Muscle of leg (tissue), 3 donors: ENCODE measurements at regions not wholly inside any gene's neighbourhood (a gene's known extent, or its start where the extent isn't known, plus 50 kb on each side); places are given as distances from the start of the nearest gene placed in this dataset.

ENCODE experiments used
- DNase-seq: peaks from one replicate; pipeline ENCODE4 v3.0.0; 2013
- H3K27ac ChIP-seq: one replicate; pipeline ENCODE4 v1.5.1; 2013; ENCODE audit warnings: mild to moderate bottlenecking, low read length, control low read depth
- H3K27me3 ChIP-seq: one replicate; pipeline ENCODE4 v1.6.1; 2013; ENCODE audit warnings: low read length; ENCODE audit not compliant: control insufficient read depth, insufficient read depth
- H3K36me3 ChIP-seq: one replicate; pipeline ENCODE4 v1.6.1; 2013; ENCODE audit warnings: low read length; ENCODE audit not compliant: control insufficient read depth, insufficient read depth
- H3K4me1 ChIP-seq: one replicate; pipeline ENCODE4 v1.6.1; 2013; ENCODE audit warnings: low read length; ENCODE audit not compliant: control insufficient read depth, insufficient read depth
- H3K4me3 ChIP-seq: one replicate; pipeline ENCODE4 v1.5.1; 2013; ENCODE audit warnings: low read length, control low read depth
- H3K9me3 ChIP-seq: replicated peaks from 2 replicates; pipeline ENCODE4 v1.6.1; 2013; ENCODE audit warnings: low read depth, low read length; ENCODE audit not compliant: control insufficient read depth
- WGBS: methylation state at CpG from one replicate; pipeline ENCODE4 v1.1.5; 2013; ENCODE audit warnings: missing lambda C conversion rate; ENCODE audit not compliant: insufficient coverage; 5-methylcytosine and 5-hydroxymethylcytosine counted together

- Histone ChIP-seq H3K4me3 (no peak overlapping the region), H3K36me3 (no peaks in the 10 kb centered on the region), H3K27ac (no peak overlapping the region), H3K4me1 (no peaks in the 10 kb centered on the region), H3K9me3 (no peaks in the 10 kb centered on the region), H3K27me3 (no peaks in the 10 kb centered on the region)
- WGBS = 57% methylated on average over 1 of the region's 3 CpGs
- DNase-seq = no peak
These were observed 217.0 kb upstream of the ADARB2 start for GRCh38 chr10:1954300-1954699.

GRCh38 chr10:1952126-1953095 is 215.1 kb upstream of the ADARB2 start:
- Histone ChIP-seq H3K36me3 (no peaks in the 10 kb centered on the region), H3K27ac (no peak overlapping the region), H3K4me1 (no peaks in the 10 kb centered on the region), H3K4me3 (no peak overlapping the region), H3K27me3 (no peaks in the 10 kb centered on the region), H3K9me3 (no peaks in the 10 kb centered on the region)
- DNase-seq = no peak
- 93% methylated on average over 55 of the region's 55 CpGs for WGBS

DNA sequence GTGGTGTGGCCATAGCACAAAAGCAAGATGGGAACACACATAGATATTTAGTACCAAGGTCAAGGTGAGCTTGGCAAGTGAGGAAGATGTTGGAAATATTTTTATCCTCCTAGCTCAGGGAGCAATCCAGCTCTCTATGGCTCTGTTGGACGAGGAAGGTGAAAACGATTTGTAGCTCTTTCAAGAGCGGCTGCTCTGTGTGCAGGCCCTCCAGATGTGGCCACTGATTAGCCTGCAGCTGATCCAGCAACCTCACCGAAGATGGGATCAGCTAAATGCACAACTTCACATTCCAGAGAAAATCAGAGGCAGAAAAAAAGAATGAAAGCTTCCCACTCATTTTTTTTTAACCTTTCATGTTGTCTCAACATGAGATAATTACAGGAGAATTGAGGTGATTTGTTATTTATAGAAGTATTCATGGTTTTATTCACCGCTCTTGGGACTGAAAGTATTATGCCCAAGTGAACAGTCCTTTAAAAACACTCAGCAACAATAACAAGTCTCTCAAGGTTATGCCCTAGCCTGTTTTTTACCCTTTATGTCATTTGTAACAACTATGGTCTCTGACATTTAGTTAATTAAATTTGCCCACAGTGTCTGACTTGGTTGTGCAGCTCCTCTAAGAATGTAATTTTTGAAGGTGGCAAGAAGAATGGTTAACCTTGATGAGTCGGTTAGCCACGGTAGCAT is 213.6 kb upstream of the ADARB2 start:
- no peak overlapping the region for H3K4me3 ChIP-seq
- WGBS = 64% methylated on average over 3 of the region's 7 CpGs
- no peaks in the 10 kb centered on the region for H3K27me3 ChIP-seq
- no peak for DNase-seq
- H3K4me1 ChIP-seq = no peaks in the 10 kb centered on the region
- H3K36me3 ChIP-seq = no peaks in the 10 kb centered on the region
- no peak overlapping the region for H3K27ac ChIP-seq
- no peaks in the 10 kb centered on the region for H3K9me3 ChIP-seq

DNA sequence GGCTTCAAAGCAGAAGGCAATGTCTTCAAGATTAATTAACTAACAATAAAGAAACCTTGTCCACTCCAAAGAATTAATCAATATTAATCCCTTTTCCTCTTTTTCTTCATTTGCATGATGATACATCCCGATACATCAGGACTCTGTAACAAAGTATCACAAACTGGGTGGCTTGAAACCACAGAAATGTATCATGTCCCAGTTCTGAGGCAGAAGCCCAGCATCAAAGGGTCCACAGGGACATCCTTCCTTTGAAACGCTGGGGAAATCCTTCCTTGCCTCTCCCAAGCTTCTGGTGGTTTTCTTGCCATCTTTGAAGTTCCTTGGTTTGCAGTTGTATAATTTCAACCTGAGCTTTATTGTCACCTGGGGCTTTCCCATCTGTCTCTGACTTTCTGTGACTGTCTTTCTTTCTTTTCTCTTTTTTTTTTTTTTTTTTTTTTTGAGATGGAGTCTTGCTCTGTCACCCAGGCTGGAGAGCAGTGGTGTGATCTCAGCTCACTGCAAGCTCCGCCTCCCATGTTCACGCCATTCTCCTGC is 210.2 kb upstream of the ADARB2 start:
- H3K27ac ChIP-seq = no peak overlapping the region
- H3K27me3 ChIP-seq = no peaks in the 10 kb centered on the region
- no peak overlapping the region for H3K4me3 ChIP-seq
- no peaks in the 10 kb centered on the region for H3K4me1 ChIP-seq
- H3K9me3 ChIP-seq = no peaks in the 10 kb centered on the region
- 100% methylated on average over 1 of the region's 4 CpGs for WGBS
- DNase-seq = no peak
- H3K36me3 ChIP-seq = no peaks in the 10 kb centered on the region

DNA sequence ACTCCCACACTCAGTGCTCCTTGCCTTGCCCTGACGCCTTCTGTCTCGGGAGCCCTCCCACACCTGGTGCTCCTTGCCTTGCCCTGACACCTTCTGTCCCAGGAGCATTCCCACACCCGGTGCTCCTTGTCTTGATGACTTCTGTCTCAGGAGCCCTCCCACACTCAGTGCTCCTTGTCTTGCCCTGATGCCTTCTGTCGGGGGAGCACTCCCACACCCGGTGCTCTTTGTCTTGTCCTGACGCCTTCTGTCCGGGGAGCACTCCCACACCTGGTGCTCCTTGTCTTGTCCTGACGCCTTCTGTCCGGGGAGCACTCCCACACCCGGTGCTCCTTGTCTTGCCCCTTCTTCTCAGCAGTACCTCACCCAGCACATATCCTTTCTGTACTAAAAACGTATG is 207.2 kb upstream of the ADARB2 start:
- WGBS = 93% methylated on average over 10 of the region's 11 CpGs

GRCh38 chr10:1942478-1942877 is 205.2 kb upstream of the ADARB2 start:
- no peak overlapping the region for H3K27ac ChIP-seq
- H3K4me3 ChIP-seq = no peak overlapping the region
- H3K27me3 ChIP-seq = no peaks in the 10 kb centered on the region
- 18% methylated on average over 2 of the region's 7 CpGs for WGBS
- no peaks in the 10 kb centered on the region for H3K9me3 ChIP-seq
- no peaks in the 10 kb centered on the region for H3K4me1 ChIP-seq
- H3K36me3 ChIP-seq = no peaks in the 10 kb centered on the region
- DNase-seq = no peak

More for the DNA sequence above, 207.2 kb upstream of the ADARB2 start:
- H3K4me1 ChIP-seq = no peaks in the 10 kb centered on the region
- no peaks in the 10 kb centered on the region for H3K9me3 ChIP-seq
- H3K4me3 ChIP-seq = no peak overlapping the region
- no peak overlapping the region for H3K27ac ChIP-seq
- H3K36me3 ChIP-seq = no peaks in the 10 kb centered on the region
- DNase-seq = no peak
- no peaks in the 10 kb centered on the region for H3K27me3 ChIP-seq

- Histone ChIP-seq H3K36me3 (no peaks in the 10 kb centered on the region), H3K27me3 (no peaks in the 10 kb centered on the region), H3K4me1 (no peaks in the 10 kb centered on the region), H3K27ac (no peak overlapping the region), H3K4me3 (no peak overlapping the region), H3K9me3 (no peaks in the 10 kb centered on the region)
- 59% methylated on average over 16 of the region's 17 CpGs for WGBS
- no peak for DNase-seq
These were observed 201.7 kb upstream of the ADARB2 start for GRCh38 chr10:1939016-1939415.

DNA sequence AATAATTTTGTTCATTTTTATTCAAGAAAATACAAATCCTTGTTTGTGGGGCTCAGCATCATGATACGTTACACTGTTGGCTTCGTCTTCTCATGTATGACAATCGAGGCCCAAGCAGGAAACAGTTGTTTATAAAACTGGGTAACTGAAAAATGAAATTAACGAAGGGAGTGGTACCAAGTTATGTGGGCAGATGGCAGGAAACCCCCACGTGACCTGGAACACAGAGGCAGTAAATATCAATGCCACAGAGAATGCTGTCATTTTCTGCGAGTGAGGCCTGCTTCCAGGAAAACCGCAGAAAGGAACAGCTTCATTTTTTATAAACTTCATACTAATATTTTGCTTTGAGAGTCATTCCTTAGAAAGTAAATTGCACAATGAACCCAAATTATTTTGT is 201.0 kb upstream of the ADARB2 start:
- Histone ChIP-seq H3K36me3 (no peaks in the 10 kb centered on the region), H3K4me1 (no peaks in the 10 kb centered on the region), H3K9me3 (no peaks in the 10 kb centered on the region), H3K27ac (no peak overlapping the region), H3K4me3 (no peak overlapping the region), H3K27me3 (no peaks in the 10 kb centered on the region)
- WGBS = 87% methylated on average over 5 of the region's 7 CpGs
- peak; percentile 3 for DNase-seq

DNA sequence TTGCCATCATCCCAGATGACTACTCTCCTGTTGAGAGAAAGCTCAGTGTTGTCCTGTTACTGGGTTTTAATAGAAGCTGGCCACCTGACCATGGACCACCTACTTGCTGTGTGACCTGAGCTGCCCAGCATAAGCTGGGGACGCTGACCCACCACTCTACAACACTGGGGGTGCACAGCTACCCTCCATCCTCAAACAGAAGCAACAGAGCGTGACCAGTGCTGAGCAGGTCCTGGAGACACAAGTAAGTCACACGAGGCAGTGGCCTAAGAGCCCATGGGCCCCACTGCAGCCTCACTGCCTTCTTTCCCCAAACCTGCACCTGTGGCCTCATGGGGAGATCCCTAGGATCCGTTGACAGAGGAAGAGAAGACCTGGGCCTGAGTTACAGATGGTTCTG is 198.6 kb upstream of the ADARB2 start:
- Histone ChIP-seq H3K36me3 (no peaks in the 10 kb centered on the region), H3K4me1 (no peaks in the 10 kb centered on the region), H3K27ac (no peak overlapping the region), H3K9me3 (no peaks in the 10 kb centered on the region), H3K4me3 (no peak overlapping the region), H3K27me3 (no peaks in the 10 kb centered on the region)
- WGBS = 59% methylated on average over 2 of the region's 4 CpGs
- no peak for DNase-seq

DNA sequence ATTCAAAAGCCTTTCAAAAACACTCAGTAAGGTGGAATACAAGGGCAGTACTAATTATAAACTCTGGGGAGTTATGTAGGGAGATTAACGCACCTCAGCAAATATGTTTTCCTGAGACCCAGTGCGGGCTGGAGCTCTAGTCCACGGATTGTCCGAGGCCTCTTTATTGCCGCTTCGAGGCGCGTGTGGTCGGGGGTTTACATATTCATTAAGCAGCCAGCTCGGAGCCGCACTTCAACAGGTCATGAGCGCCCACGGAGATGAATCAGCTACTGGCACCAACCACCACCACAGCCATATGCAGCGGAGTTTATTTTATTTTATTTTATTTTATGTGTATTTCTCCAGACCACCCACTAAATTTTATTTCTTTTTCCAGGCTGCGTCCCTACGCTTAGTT is 195.9 kb upstream of the ADARB2 start:
- Histone ChIP-seq H3K4me3 (no peak overlapping the region), H3K9me3 (no peaks in the 10 kb centered on the region), H3K27ac (no peak overlapping the region), H3K36me3 (no peaks in the 10 kb centered on the region), H3K4me1 (no peaks in the 10 kb centered on the region), H3K27me3 (no peaks in the 10 kb centered on the region)
- 51% methylated on average over 3 of the region's 16 CpGs for WGBS
- no peak for DNase-seq
